Hematopoietic multipotent progenitor cell treated with erythropoietin and hydrocortisone succinate and interleukin-3 and kit ligand, for 15 days (in vitro differentiated cells): ENCODE measurements at regions not wholly inside any gene's neighbourhood (a gene's known extent, or its start where the extent isn't known, plus 50 kb on each side); places are given as distances from the start of the nearest gene placed in this dataset.
A peak's percentile ranks its signal among the peaks of the same experiment; 100 is the strongest.

ENCODE experiments used
- DNase-seq: peaks from one replicate; pipeline ENCODE4 v3.0.0-alpha.2; 2015; ENCODE audit warnings: low spot score

GRCh38 chr2:7974936-7975335, 706.9 kb upstream of the ID2 start:
- DNase-seq: no peak

- no peak for DNase-seq
Measured at GRCh38 chr2:7976206-7976605, 705.6 kb upstream of the ID2 start.

DNA sequence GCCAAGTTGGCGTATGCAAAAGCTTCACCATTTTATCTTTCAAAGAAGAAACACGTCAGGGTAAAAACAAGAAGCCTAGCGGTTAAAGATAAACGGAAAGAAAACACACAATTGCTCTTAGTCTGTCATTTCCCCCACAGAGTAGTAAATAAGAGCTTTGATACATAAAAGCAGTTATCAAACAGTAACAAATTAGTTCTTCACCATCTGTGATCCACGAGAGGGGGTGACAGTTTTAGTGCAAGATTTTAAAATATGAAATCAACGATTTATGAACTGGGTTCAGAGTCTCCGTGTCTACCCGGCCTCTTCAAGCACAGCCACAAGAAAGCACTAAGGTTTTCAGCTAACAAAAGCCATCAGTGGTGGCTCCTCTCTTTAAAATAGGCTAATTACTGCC, 703.9 kb upstream of the ID2 start:
- no peak for DNase-seq

- no peak for DNase-seq
Measured at GRCh38 chr2:7982054-7982453, 699.8 kb upstream of the ID2 start.

DNA sequence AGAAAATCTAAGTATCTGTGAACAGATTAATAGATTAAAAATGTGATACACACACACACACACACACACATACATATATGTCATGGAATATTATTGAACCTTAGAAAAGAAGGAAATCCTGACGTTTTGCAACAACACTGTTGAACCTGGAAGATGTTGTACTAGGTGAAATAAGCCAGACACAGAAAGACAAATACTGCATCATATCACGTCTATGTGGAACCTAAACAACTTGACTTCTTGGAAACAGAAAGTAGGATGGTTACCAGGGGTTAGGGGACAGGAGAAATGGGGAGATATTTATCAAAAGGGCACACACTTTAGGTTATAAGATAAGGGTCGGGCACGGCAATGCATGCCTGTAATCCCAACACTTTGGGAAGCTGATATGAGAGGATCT, 698.4 kb upstream of the ID2 start:
- DNase-seq: no peak

DNA sequence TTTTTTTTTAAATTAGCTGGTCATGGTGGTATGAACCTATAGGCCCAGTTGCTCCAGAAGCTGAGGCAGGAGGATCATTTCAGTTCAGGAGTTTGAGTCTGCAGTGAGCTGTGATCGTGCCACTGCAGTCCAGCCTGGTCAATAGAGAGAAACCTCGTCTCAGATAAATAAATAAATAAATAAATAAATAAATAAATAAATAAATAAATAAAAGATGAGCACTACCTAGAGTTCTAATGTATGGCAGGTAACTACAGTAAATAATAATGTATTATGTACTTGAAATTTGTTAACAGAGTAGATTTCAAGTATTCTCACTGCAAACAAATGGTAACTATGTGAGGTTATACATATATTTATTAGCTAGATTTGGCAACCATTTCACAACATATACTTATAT, 697.9 kb upstream of the ID2 start:
- no peak for DNase-seq

DNA sequence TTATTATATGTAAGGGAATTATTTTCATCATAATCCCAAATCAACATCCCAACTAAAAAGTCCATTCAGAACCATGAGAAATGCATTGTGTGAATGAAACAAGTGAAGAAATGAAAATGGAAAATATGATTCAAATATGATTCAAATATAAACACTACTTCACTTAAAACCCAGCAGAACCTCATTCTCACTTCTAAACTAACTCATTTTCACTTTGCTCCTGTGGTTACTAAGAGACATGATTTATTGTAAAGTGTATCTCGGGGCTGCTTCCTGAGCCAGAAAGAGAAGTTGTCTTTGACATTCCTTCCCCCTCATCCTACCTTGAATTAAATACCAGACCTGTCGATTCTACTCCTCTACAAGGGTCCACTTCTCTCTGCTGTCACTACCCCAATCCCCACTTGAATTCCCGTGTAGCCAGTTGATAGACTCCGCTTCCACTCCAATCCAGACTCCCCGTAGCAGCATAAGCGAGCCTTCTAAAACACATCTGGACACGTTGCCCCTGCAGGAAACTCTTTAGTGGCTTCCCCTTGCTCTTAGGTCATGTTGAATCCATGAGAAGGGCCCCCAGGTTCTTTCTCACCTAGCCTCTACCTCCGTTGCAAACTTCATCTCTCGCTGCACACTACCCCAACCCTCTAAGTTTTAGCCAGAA, 697.0 kb upstream of the ID2 start:
- DNase-seq: no peak

DNA sequence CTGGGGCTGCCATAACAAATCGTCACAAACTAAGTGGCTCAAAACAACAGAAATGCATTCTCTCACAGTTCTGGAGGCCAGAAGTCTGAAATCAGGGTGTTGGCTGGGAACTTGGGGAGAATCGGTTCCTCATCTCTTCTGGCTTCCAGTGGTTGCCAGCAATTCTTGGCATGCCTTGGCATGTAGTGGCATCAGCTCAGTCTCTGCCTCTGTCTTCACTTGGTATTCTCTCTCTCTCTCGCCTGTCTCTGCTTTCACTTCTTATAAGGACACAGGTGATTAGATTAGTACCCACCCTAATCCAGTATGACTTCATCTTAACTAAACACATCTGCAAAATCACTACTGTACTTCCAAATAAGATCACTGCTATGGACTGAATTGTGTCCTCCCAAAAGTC, 695.4 kb upstream of the ID2 start:
- DNase-seq: no peak

GRCh38 chr2:7987992-7988391, 693.9 kb upstream of the ID2 start:
- no peak for DNase-seq

- no peak for DNase-seq
Measured at GRCh38 chr2:7988440-7988839, 693.4 kb upstream of the ID2 start.

DNA sequence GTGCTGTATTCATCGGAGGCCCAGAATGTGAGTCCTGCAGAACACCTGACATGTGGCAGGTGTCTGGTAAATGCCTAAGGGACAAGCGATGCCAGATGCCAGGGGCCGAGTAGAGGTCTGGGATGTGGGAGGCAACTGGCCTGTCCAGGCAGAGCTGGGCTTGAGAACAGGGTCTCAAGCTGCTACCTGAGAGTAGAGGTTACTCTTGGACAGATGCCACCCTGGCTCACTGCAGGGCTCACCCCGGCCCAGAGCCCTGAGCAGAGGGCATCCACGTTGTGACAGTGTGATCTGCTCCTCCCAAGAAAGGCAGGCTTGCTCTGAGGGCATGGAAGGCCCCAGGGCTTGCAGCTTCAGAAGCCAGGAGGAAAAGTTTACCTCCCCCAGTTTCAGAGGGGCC, 692.0 kb upstream of the ID2 start:
- DNase-seq: no peak

DNA sequence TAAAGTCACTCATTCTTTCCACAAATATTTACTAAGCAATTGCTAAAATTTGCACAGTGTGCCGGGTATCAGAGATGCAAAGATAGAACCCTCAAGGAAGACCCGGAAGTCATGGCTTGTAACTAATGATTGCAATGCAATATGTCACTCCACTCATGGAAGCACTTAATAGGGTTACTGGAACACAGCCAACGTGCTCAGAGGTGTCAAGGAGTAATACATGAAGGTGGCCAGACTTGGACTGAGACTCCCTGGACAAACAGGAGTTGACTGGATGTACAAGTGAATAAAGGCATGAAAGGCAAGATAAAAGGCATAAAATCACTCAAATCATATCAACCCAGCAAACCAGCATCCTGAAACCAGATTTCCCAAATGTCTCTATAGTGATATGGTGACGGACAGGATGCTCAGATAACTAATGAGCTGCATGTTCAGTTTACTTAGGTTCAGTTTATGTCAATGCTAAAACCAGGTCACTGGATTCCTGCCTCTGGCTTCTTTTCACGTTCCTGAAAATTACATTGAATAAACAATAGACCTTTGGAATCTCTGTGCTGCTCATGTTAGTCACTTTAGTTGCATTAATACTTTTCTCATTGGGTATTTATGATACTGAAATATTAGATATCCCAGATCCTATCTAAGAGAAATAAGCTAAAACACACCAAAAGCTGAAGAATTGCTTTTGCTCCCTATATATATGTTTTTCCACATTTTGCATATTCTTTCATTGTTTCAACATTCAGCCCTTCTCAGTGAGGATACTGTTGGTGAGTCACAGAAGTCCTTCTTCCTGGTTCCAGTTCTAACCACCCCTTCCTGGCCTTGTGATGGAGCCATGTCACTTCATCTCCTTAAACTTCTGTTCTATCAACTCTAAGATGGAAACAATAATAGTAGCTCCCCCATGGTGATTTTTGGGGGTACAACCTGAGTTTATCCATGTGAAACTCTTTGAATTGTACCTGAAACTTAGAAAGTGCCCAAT, 688.9 kb upstream of the ID2 start:
- no peak for DNase-seq

GRCh38 chr2:7994397-7994951, 687.4 kb upstream of the ID2 start:
- no peak for DNase-seq

- no peak for DNase-seq
Measured at GRCh38 chr2:7997279-7997678, 684.6 kb upstream of the ID2 start.

GRCh38 chr2:7999683-8000476, 682.0 kb upstream of the ID2 start:
- no peak for DNase-seq

GRCh38 chr2:8000870-8001269, 681.0 kb upstream of the ID2 start:
- DNase-seq: peak; percentile 42

DNA sequence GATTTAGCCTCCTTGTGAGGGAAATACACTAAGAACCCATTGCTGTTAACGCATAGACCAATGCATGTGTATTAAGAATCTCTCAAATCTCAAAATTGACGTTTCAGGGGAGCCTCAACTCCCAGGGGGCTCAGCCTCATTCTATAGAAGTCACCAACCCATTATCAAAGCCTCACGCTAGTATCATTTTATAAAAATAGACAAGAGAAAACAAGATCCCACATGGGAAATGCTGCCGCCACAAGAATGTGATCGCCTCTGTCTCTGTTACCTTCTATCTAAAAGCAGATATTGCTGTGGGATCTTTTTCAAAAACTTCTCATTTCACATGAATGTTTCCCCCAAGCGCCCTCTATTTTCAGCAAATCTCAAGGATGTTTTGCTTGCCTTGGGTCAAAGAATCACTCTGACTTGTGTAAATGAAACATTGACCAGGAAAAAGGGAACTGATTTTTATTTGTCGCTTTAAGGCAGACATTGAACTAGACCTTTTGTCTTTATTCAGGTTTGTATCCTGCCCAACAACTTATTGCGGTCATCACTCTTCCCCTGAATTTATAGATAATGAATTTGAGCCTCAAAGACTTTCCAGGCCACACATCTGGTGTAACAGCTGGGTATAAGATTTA, 679.0 kb upstream of the ID2 start:
- DNase-seq: no peak

DNA sequence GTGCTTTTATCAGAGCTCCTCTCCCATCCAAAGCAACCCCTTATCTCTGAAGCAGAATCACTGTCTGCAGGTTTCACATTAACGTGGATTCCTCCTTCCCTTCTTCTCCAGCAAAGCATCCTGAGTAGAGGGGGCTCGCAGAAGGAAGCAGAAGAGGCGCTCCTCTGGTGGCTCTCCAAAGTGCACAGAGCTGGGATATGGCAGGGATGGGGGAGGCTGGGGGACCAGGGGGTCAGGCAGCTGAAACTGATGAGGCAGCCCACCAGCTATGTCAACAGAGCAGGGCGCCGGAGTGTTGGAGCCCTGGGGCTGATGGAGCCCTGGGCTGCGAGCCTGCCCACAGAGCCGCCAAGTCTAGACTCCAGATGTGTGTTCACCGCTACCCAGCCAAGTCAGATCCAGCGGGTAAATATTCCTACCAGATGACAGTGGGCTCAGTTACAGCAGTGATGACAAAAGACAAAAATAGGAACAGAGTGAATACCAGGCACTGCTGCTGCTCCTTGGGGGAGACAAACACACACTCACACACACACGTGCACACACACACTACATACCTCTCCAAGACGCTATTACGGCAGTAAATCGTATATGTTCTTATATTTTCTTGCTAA, 678.3 kb upstream of the ID2 start:
- no peak for DNase-seq

GRCh38 chr2:8004250-8004681, 677.6 kb upstream of the ID2 start:
- DNase-seq: peak; percentile 89

- DNase-seq: no peak
Measured at GRCh38 chr2:8006181-8006580, 675.7 kb upstream of the ID2 start.

DNA sequence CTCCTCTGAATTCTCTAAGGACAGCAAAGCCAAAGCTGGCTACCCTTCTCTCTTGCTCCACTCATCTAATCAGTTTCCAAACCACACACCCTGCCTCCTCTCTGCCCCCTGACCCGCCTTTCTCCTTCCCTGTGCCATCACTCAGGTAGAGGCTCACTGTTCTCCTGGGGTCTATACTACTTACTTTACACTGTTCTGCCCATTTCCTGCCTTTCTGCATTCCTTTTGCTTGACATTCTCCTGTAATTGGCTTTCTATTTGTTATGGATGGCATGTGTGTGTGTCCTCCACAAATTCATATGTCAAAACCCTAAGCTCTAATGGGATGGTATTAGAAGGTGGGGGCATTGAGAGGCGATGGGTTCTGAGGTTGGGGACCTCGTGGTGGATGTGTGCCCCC, 675.2 kb upstream of the ID2 start:
- DNase-seq: no peak
